PFSK-1 (cell line): ENCODE measurements at regions not wholly inside any gene's neighbourhood (a gene's known extent, or its start where the extent isn't known, plus 50 kb on each side); places are given as distances from the start of the nearest gene placed in this dataset.

ENCODE experiments used
- FOXP2 ChIP-seq: optimal IDR thresholded peaks from 2 replicates; pipeline ENCODE3; 2011; ENCODE audit warnings: borderline replicate concordance, control low read depth, inconsistent platforms; ENCODE audit not compliant: insufficient read depth; ENCODE audit errors: extremely low read length, extremely low read depth
- POLR2AphosphoS5 ChIP-seq: IDR thresholded peaks from 2 replicates; pipeline ENCODE4 v1.6.1; 2012; ENCODE audit warnings: low read depth, mild to moderate bottlenecking, control low read depth, low read length, moderate library complexity
- REST ChIP-seq, 2 experiments: IDR thresholded peaks; 2 replicates each; pipeline versions ENCODE4 v1.6.1 to v1.8.0; 2011 to 2012; ENCODE audit warnings: low read depth in 2 of 2, low read length in 2 of 2, control low read depth in 1 of 2, inconsistent platforms in 1 of 2, mild to moderate bottlenecking in 1 of 2, moderate library complexity in 1 of 2; ENCODE audit not compliant: insufficient read depth in 1 of 2
- SIN3A ChIP-seq: IDR thresholded peaks from 2 replicates; pipeline ENCODE4 v1.6.1; 2012; ENCODE audit warnings: mild to moderate bottlenecking, low read length, moderate library complexity, borderline replicate concordance; ENCODE audit not compliant: insufficient read depth
- TAF1 ChIP-seq: IDR thresholded peaks from 2 replicates; pipeline ENCODE4 v1.6.1; 2012; ENCODE audit warnings: low read length, control low read depth, borderline replicate concordance; ENCODE audit not compliant: insufficient read depth

GRCh38 chr7:7125963-7126362, 56.4 kb upstream of the C1GALT1 start:
- TF ChIP-seq SIN3A (no peak), POLR2AphosphoS5 (no peak), FOXP2 (no peak), TAF1 (no peak), REST (IDR thresholded peaks at IDR 0.05; ENCODE audit: insufficient read depth in 1 of 2, low read depth in 2 of 2, low read length in 2 of 2) (no peak)

- TF ChIP-seq FOXP2: no peak
- no peak for TF ChIP-seq REST (IDR thresholded peaks at IDR 0.05; ENCODE audit: insufficient read depth in 1 of 2, low read depth in 2 of 2, low read length in 2 of 2)
- no peak for TF ChIP-seq SIN3A
- no peak for TF ChIP-seq POLR2AphosphoS5
- no peak for TF ChIP-seq TAF1
These were observed 54.6 kb upstream of the C1GALT1 start for GRCh38 chr7:7127773-7128172.

GRCh38 chr7:7129381-7129780, 53.0 kb upstream of the C1GALT1 start:
- TF ChIP-seq POLR2AphosphoS5 (no peak), REST (IDR thresholded peaks at IDR 0.05; ENCODE audit: insufficient read depth in 1 of 2, low read depth in 2 of 2, low read length in 2 of 2) (no peak), SIN3A (no peak), TAF1 (no peak), FOXP2 (no peak)

GRCh38 chr7:7131273-7131672, 51.1 kb upstream of the C1GALT1 start:
- TF ChIP-seq SIN3A: no peak
- no peak for TF ChIP-seq REST (IDR thresholded peaks at IDR 0.05; ENCODE audit: insufficient read depth in 1 of 2, low read depth in 2 of 2, low read length in 2 of 2)
- TF ChIP-seq TAF1: no peak
- TF ChIP-seq FOXP2: no peak
- TF ChIP-seq POLR2AphosphoS5: no peak
